ENCODE measurements at regions not wholly inside any gene's neighbourhood (a gene's known extent, or its start where the extent isn't known, plus 50 kb on each side); places are given as distances from the start of the nearest gene placed in this dataset.

GRCh38 chr18:68041327-68041726 lies 524.8 kb upstream of the DSEL start:
- Histone ChIP-seq H2BK12ac (ENCODE audit: low read depth, low read length) (no peak overlapping the region), H2AFZ (ENCODE audit: low read length) (no peak overlapping the region), H2BK5ac (ENCODE audit: low read depth, low read length) (no peak overlapping the region), H2BK120ac (replicated peaks; ENCODE audit: low read depth, low read length) (no peak overlapping the region), H4K91ac (replicated peaks; ENCODE audit: insufficient read length, low read length) (no peak overlapping the region), H3K4ac (replicated peaks; ENCODE audit: insufficient read length, low read depth, low read length) (no peak overlapping the region), H3K23ac (ENCODE audit: insufficient read length) (no peak overlapping the region), H4K5ac (ENCODE audit: insufficient read length, low read depth, low read length) (no peak overlapping the region), H2BK20ac (ENCODE audit: low read length) (no peak overlapping the region), H3K36me3 (ENCODE audit: control insufficient read depth in 2 of 4, insufficient read depth in 4 of 4, low read length in 3 of 4) (no peaks in the 10 kb centered on the region), H4K8ac (ENCODE audit: extremely low read depth, insufficient read depth, low read length) (no peak overlapping the region), H3K4me3 (ENCODE audit: extremely low read depth in 1 of 4, insufficient read depth in 2 of 4, low read depth in 3 of 4, low read length in 4 of 4) (no peak overlapping the region), H3K9me3 (ENCODE audit: insufficient read depth in 2 of 2, low read depth in 1 of 2, low read length in 1 of 2) (no peaks in the 10 kb centered on the region), H4K20me1 (replicated peaks in 1 of 2; ENCODE audit: control insufficient read depth in 1 of 2, insufficient read depth in 2 of 2, low read length in 2 of 2) (no peaks in the 10 kb centered on the region), H2BK15ac (ENCODE audit: low read length) (no peak overlapping the region), H3K14ac (ENCODE audit: insufficient read length) (no peak overlapping the region), H2AK5ac (ENCODE audit: low read depth, low read length) (no peak overlapping the region), H3K23me2 (ENCODE audit: low read depth, low read length) (no peaks in the 10 kb centered on the region), H3K9ac (replicated peaks in 1 of 4; ENCODE audit: extremely low read depth in 1 of 4, low read depth in 3 of 4, low read length in 3 of 4) (no peak overlapping the region), H3K79me1 (ENCODE audit: low read depth, low read length) (no peaks in the 10 kb centered on the region), H3K79me2 (ENCODE audit: control insufficient read depth in 1 of 2, insufficient read depth in 2 of 2, low read length in 2 of 2) (no peaks in the 10 kb centered on the region), H3K4me1 (replicated peaks in 1 of 4; ENCODE audit: control insufficient read depth in 3 of 4, insufficient read depth in 4 of 4, low read length in 3 of 4) (no peaks in the 10 kb centered on the region), H3K27me3 (replicated peaks in 1 of 4; ENCODE audit: control insufficient read depth in 3 of 4, extremely low read depth in 1 of 4, insufficient read depth in 3 of 4, low read length in 3 of 4) (no peaks in the 10 kb centered on the region), H3K56ac (replicated peaks; ENCODE audit: insufficient read length, low read depth, low read length) (no peak overlapping the region), H3K4me2 (ENCODE audit: insufficient read depth in 1 of 2, low read depth in 2 of 2, low read length in 2 of 2) (no peak overlapping the region), H3K18ac (ENCODE audit: extremely low read depth, low read length) (no peak overlapping the region), H3K27ac (ENCODE audit: low read depth, low read length) (no peak overlapping the region)
- POLR2A ChIA-PET (ENCODE audit: partially characterized antibody), result no interaction called here
- CTCF ChIA-PET (ENCODE audit: partially characterized antibody), result interaction anchor here (0.9 kb wide), 1 partner anchor 619 kb away, joined by 4 read pairs; no protein-coding TSS in a partner anchor
- TF ChIP-seq GABPA (IDR thresholded peaks at IDR 0.05; ENCODE audit: borderline replicate concordance, insufficient read depth, low read length) (no peak), CTBP2 (IDR thresholded peaks at IDR 0.05; ENCODE audit: borderline replicate concordance, insufficient read depth, insufficient read length, low read length) (no peak), BRCA1 (IDR thresholded peaks at IDR 0.05; ENCODE audit: low read depth, low read length) (no peak), POLR2A (IDR thresholded peaks at IDR 0.05; ENCODE audit: control extremely low read depth in 1 of 2, low read depth in 2 of 2, low read length in 2 of 2) (no peak), SP2 (IDR thresholded peaks at IDR 0.05; ENCODE audit: low read length) (no peak), KDM5A (IDR thresholded peaks at IDR 0.05; ENCODE audit: low read length) (no peak)
- WGBS, 2 experiments (ENCODE audit: extremely low coverage in 1 of 2, insufficient coverage in 1 of 2, insufficient read length in 1 of 2, insufficient replicate concordance in 2 of 2, low coverage in 1 of 2, low lambda C conversion rate in 2 of 2, missing lambda C conversion rate in 1 of 2), result 95% methylated on average over 4 of the region's 4 CpGs; no CpG with 5 or more reads in 1 of the 2 experiments
- FAIRE-seq (no peak), DNase-seq (ENCODE audit: low read depth in 1 of 2, low spot score in 2 of 2) (no peak)
